Stimulated activated memory B cell treated with anti-CD40 and anti-IgM and Interleukin-4, amounts not matched to agents 10 μg/mL and 1 μg/mL and 100 μg/mL, for 72 hours (primary cell): ENCODE measurements at regions not wholly inside any gene's neighbourhood (a gene's known extent, or its start where the extent isn't known, plus 50 kb on each side); places are given as distances from the start of the nearest gene placed in this dataset.

Experiments
- ATAC-seq: fragments of 150-1000 bp; cut with Tn5 transposase; 2 replicates; pipeline ENCODE4 v1.10.0; 2021
- H3K27ac Mint-ChIP-seq: one replicate; pipeline ENCODE4 v1.8.0; 2022; ENCODE audit warnings: mild to moderate bottlenecking, mixed read lengths
- H3K27me3 Mint-ChIP-seq: one replicate; pipeline ENCODE4 v1.8.0; 2022; ENCODE audit warnings: mixed read lengths
- H3K36me3 Mint-ChIP-seq: one replicate; pipeline ENCODE4 v1.8.0; 2022; ENCODE audit warnings: mixed read lengths
- H3K4me1 Mint-ChIP-seq: one replicate; pipeline ENCODE4 v1.8.0; 2022; ENCODE audit warnings: mixed read lengths
- H3K4me3 Mint-ChIP-seq: one replicate; pipeline ENCODE4 v1.8.0; 2022; ENCODE audit warnings: mild to moderate bottlenecking, moderate library complexity, mixed read lengths
- H3K9me3 Mint-ChIP-seq: one replicate; pipeline ENCODE4 v1.8.0; 2022; ENCODE audit warnings: mixed read lengths

DNA sequence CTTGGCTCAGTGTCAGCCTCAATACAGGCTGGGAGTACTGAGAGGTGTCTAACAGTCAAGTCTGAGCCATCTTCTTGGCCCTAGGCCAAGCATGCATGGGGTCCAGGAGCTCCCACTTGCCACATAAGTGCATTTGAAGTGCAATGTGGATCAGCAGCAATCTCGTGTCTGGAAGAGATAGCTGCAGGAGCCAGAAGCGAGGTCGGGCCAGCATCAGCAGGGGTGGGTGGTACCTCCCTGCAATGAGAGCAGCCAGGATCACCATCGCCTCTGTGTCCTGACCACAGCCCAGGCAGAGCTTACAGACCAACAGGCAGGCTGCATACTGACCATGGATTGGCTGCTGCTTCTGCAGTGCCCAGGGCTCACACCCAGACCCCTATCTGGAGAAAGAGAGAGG lies 83.0 kb upstream of the CXCL12 start:
- Mint-ChIP-seq H3K9me3 (peaks cover 3% of the 10 kb centered on the region), H3K4me3 (no peak overlapping the region), H3K4me1 (no peaks in the 10 kb centered on the region), H3K36me3 (no peaks in the 10 kb centered on the region), H3K27ac (no peak overlapping the region), H3K27me3 (no peaks in the 10 kb centered on the region)
- ATAC-seq = no peak

DNA sequence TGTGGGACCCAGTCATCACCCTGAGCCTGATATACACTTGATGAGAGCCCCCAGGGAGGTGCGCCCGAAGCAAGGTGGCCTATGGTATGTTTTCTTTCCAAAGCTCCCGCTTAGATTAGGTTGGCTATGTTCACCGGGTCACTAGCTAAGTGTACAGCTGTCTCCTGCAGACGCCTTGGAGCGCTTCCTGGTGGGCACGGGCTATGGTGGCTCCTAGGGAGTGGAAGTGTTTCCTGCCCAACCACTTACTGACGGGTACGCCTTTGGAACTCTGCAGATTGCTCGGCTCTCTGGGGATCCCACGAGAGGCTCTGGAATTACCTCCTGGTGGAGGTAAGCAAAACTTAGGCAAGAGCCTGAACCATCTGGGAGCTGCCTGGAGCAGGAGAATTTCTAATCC lies 83.6 kb upstream of the CXCL12 start:
- Mint-ChIP-seq H3K36me3 (no peaks in the 10 kb centered on the region), H3K27me3 (no peaks in the 10 kb centered on the region), H3K4me3 (no peak overlapping the region), H3K4me1 (no peaks in the 10 kb centered on the region), H3K9me3 (peaks cover 3% of the 10 kb centered on the region), H3K27ac (no peak overlapping the region)
- ATAC-seq = no peak

DNA sequence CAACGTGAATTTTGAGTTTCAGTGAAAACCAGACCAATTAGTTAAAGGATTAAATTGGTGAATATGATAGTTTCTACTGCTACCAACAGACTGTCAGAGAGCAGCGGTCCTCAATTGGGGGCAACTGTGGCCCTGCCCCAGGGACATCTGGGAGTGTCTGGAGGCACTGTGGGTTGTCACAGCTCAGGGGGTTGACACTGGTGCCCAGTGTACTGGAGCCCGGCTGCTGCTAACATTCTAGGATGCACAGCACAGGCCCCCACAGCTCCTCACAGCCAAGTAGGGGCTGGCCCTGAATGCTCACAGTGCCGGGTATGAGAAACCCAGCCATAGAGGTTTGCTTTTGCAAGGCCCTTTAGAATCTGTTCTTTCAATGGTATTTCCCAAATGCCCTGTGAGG lies 84.1 kb upstream of the CXCL12 start:
- Mint-ChIP-seq H3K27me3 (no peaks in the 10 kb centered on the region), H3K27ac (no peak overlapping the region), H3K4me3 (no peak overlapping the region), H3K9me3 (peaks cover 3% of the 10 kb centered on the region), H3K4me1 (no peaks in the 10 kb centered on the region), H3K36me3 (no peaks in the 10 kb centered on the region)
- ATAC-seq = no peak

DNA sequence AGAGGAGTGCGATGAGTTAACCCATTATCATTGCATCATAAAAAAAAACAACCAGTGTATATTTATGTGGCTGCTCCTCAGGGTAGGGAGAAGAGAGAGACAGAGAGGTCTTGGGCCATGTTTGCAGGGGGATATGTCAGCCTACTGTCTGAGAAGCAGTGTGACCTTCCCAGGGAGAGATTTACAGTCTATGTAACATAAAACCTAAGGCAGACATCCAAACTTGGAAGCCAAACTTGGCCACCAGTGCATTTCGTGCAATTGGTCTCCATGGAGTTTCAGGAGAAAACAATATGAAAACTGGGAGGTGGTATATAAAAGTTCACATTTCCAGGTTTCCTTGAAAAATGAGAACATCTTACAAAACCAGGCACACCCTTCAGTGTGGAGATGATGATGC lies 85.9 kb upstream of the CXCL12 start:
- ATAC-seq = no peak
- H3K27me3 Mint-ChIP-seq = peaks cover under 1% of the 10 kb centered on the region
- H3K9me3 Mint-ChIP-seq = peaks cover 3% of the 10 kb centered on the region
- no peaks in the 10 kb centered on the region for H3K36me3 Mint-ChIP-seq
- H3K4me1 Mint-ChIP-seq = no peaks in the 10 kb centered on the region
- no peak overlapping the region for H3K27ac Mint-ChIP-seq
- H3K4me3 Mint-ChIP-seq = no peak overlapping the region

DNA sequence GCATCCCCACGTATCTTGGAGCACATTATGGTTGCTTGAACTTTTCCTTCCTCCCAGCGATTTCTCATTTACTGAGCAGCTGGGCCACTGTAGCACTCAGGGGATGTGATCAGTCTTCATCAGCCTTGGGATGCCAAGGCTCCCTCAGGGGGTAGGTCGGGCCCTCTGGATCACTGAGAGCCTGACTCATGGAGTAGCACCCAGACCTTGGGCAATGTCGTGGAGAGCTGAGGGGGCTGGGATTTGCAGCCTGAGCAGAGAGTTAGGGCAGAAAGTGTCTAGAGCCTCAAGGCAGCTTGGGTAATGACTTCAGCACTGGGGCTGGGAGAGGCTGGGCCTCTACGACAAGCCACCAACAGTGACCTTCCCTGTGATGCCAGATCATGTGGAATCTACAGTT lies 86.5 kb upstream of the CXCL12 start:
- H3K9me3 Mint-ChIP-seq = peaks cover 3% of the 10 kb centered on the region
- peaks cover 7% of the 10 kb centered on the region for H3K27me3 Mint-ChIP-seq
- no peak overlapping the region for H3K4me3 Mint-ChIP-seq
- no peak for ATAC-seq
- H3K36me3 Mint-ChIP-seq = no peaks in the 10 kb centered on the region
- H3K27ac Mint-ChIP-seq = no peak overlapping the region
- no peaks in the 10 kb centered on the region for H3K4me1 Mint-ChIP-seq

DNA sequence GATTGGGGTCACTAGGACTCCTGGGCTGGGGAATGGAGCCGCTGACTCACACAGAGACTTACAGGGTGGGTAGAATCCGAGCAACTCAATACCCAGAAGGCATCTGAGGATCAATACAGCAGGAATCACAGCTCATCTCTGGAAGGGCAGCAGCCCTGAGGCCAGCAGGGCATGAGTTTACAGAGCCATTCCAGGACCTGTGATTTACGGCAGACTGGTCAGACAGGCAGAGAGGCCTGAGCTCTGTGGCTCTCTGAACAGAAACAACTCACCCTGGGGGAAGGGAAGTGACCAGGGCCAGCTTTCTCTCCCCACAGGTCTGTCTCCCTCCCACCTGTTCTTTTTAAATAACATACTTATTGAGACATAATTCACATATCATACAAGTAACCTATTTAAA lies 88.2 kb upstream of the CXCL12 start:
- Mint-ChIP-seq H3K27me3 (peaks cover 10% of the 10 kb centered on the region), H3K4me1 (no peaks in the 10 kb centered on the region), H3K27ac (no peak overlapping the region), H3K9me3 (peaks cover 3% of the 10 kb centered on the region), H3K4me3 (no peak overlapping the region), H3K36me3 (no peaks in the 10 kb centered on the region)
- no peak for ATAC-seq

DNA sequence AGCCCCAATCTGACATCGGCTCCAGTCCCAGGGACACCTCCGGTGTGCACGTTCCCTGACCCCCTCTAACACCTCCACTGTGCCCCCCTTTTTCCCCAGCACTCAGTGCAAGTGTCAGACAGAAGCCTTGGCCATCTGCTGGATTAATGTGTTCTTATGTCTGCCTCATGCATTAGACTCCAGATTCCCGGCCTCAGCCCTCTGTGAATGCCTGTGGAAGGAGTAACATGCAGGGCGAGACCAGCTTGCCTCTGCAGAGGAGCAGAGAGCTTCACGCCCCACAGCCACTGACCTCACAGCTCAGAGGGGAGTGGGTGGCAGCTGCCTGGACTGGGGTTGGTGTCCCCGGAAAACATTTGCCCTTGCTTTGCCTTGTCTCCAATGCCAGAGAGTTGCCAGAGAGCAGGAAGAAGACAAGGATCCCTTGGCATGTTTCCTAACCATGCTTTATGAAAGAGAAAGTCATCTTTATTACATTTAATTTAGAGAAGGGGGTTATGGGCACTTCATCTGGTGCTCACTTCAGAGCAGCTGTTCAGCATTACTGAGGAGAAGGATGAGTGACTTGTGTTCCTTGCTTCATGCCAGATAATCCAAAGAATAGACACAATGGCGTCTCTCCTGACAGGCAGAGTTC lies 91.6 kb upstream of the CXCL12 start:
- H3K27me3 Mint-ChIP-seq = peaks cover 10% of the 10 kb centered on the region
- peaks cover 6% of the 10 kb centered on the region for H3K9me3 Mint-ChIP-seq
- H3K27ac Mint-ChIP-seq = no peak overlapping the region
- ATAC-seq = no peak
- no peak overlapping the region for H3K4me3 Mint-ChIP-seq
- H3K36me3 Mint-ChIP-seq = no peaks in the 10 kb centered on the region
- H3K4me1 Mint-ChIP-seq = no peaks in the 10 kb centered on the region

DNA sequence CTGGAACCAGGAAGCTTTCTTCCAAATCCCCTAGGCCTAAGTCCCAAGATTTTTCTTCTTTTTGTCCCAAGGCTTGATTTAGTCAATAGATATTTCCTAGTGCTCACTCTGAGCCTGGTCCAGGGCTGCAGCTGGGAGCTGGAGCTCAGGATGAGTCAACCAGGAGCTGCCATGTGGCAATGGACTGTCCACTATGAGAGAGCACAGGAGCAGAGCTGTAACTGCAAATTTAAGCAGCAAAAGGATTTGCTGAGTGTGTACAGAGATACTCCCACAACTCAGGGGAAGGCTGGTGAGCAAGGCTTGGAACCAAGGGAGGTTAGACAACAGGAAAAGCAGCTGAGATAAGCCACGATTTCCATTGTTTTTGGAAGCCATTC lies 92.1 kb upstream of the CXCL12 start:
- H3K4me1 Mint-ChIP-seq = no peaks in the 10 kb centered on the region
- peaks cover 10% of the 10 kb centered on the region for H3K27me3 Mint-ChIP-seq
- H3K4me3 Mint-ChIP-seq = no peak overlapping the region
- H3K9me3 Mint-ChIP-seq = peaks cover 7% of the 10 kb centered on the region
- H3K27ac Mint-ChIP-seq = no peak overlapping the region
- ATAC-seq = no peak
- H3K36me3 Mint-ChIP-seq = no peaks in the 10 kb centered on the region

DNA sequence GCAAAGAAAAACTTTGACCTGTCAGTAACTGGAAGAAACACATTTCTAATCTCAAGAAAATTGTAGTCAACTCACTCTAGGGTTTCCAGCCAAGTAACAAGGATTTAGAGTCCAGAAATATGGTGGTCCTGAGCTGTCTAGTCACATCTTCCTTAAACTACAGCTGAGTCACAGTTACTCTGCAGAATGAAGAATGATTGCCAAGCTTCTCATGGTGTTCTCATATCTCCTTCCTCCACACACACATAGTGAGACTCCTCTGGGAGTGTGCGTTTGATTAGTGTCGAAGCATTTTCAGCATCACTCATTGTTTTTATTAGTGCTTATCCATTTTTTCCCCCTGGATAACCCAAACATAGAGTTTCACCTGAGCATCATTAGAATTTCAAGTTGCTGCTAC lies 93.1 kb upstream of the CXCL12 start:
- ATAC-seq = no peak
- Mint-ChIP-seq H3K4me1 (no peaks in the 10 kb centered on the region), H3K27me3 (peaks cover 10% of the 10 kb centered on the region), H3K27ac (no peak overlapping the region), H3K36me3 (no peaks in the 10 kb centered on the region), H3K9me3 (peaks cover 7% of the 10 kb centered on the region), H3K4me3 (no peak overlapping the region)

DNA sequence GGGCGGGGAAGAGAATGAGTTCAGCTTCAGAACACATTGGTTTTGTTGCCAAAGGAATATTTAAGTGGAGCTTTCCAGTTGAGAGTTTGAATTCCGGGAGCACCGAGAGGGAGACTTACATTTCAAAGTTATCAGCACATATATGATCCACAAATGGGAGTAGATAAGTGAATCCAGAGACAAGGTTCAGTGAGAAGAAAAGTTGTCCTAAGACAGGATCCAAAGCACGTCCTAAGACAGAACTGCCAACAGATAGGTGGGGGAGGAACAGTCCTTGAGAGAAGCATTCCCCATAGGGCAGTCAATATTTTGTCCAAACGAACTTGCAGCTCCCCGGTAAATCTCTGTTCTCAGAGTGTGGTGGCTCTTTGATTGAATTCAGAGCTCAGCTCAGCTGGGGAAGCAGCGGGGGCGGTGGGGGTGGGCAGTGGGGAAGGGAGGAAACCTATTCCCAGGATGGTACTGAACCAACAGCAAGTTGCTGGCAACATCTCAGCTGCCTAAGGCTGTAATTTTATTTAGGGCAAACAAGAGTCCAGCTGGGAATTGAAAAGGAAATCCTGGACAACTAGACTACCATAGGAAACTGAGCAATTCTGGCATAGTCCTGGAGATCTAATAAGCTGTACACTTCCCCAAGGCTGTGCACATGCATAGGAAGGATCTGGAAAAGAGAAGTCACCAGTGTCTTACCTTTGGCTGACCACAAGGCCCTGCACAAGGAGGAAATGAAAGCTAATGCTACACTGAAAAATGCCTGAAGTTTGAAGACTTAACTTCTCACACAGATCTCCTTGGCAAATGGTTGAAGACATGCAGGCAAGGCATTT lies 94.2 kb upstream of the CXCL12 start:
- Mint-ChIP-seq H3K36me3 (no peaks in the 10 kb centered on the region), H3K9me3 (peaks cover 7% of the 10 kb centered on the region), H3K27me3 (peaks cover 10% of the 10 kb centered on the region), H3K4me1 (no peaks in the 10 kb centered on the region), H3K27ac (no peak overlapping the region), H3K4me3 (no peak overlapping the region)
- no peak for ATAC-seq

DNA sequence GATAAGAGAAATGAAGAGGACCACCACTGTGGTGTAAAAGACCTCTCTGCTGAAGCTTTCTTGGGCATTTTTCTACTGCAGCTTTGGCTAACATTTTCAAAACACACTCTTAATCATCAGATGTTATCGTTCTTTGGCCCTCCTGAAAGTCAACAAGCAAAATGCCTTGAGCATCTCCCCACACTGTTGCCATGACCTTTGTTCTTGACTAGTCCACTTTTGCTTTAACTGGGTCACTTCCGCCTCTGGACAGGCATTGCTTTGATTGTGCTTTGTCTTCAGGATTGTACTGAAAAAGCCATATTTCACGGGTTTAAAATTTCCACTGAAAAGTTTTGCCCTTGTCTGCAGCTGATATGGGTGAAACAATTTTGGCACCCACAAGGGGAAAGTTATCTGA lies 107.8 kb upstream of the CXCL12 start:
- no peaks in the 10 kb centered on the region for H3K4me1 Mint-ChIP-seq
- peaks cover 8% of the 10 kb centered on the region for H3K9me3 Mint-ChIP-seq
- no peaks in the 10 kb centered on the region for H3K27me3 Mint-ChIP-seq
- no peak overlapping the region for H3K4me3 Mint-ChIP-seq
- H3K27ac Mint-ChIP-seq = no peak overlapping the region
- ATAC-seq = no peak
- no peaks in the 10 kb centered on the region for H3K36me3 Mint-ChIP-seq

DNA sequence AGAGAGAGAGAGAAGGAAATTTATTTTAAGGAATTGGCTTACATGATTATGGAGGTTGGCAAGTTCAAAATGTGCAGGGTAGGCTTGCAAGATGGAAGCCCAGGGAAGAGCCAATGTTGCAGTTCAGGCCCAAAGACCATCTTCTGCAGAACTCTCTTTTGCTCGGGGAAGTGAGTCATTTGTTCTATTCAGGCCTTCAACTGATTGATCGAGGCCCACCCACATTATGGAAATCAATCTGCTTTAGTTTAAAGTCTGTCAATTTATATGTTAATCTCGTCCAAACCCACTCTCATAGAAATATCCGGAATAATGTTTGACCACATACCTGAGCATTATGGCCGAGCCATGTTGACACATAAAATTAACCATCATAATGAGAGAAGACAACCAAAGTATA lies 113.3 kb upstream of the CXCL12 start:
- peaks cover 11% of the 10 kb centered on the region for H3K9me3 Mint-ChIP-seq
- no peaks in the 10 kb centered on the region for H3K27me3 Mint-ChIP-seq
- H3K4me3 Mint-ChIP-seq = no peak overlapping the region
- no peak for ATAC-seq
- no peak overlapping the region for H3K27ac Mint-ChIP-seq
- no peaks in the 10 kb centered on the region for H3K4me1 Mint-ChIP-seq
- no peaks in the 10 kb centered on the region for H3K36me3 Mint-ChIP-seq

DNA sequence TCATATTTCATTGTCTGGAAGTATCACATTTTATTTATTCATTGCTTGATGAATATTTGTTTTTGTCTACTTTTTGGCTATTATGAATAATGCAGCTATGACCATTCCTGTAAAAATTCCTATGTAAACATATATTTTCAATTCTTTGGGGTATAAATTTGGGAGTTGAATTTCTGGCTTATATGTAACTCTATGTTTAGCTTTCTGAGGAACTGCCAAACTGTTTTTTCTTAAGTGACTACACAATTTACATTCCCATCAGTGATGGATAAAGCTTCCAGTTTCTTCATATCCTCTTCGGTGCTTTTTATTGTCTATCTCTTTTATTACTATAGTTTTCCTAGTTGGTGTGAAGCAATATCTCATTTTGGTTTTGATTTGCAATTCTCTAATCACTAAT lies 115.6 kb upstream of the CXCL12 start:
- no peak overlapping the region for H3K4me3 Mint-ChIP-seq
- ATAC-seq = no peak
- H3K36me3 Mint-ChIP-seq = no peaks in the 10 kb centered on the region
- H3K27me3 Mint-ChIP-seq = no peaks in the 10 kb centered on the region
- no peaks in the 10 kb centered on the region for H3K4me1 Mint-ChIP-seq
- H3K9me3 Mint-ChIP-seq = peaks cover 9% of the 10 kb centered on the region
- H3K27ac Mint-ChIP-seq = no peak overlapping the region

DNA sequence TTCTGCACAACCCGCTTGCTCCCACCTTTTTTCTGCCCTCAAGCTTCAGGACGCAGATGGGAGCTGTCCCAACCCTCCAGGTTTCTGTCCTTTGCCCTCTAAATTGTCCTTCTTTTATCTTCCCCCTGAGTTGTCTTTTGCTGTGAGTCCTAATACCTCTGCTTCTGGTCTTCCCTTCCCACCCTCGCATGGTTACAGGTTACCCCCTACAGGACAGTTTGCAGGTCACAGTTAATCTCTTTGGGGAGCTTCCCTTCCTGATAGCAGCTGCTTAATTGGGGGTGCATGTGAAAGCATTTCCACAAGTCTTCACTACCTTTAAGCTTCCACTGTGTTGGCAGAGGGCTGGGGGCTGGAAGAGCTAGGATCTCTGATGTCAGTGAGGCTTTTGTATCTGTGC lies 121.5 kb upstream of the CXCL12 start:
- Mint-ChIP-seq H3K4me3 (no peak overlapping the region), H3K27me3 (no peaks in the 10 kb centered on the region), H3K27ac (no peak overlapping the region), H3K9me3 (peaks cover 6% of the 10 kb centered on the region), H3K4me1 (no peaks in the 10 kb centered on the region), H3K36me3 (no peaks in the 10 kb centered on the region)
- ATAC-seq = no peak

DNA sequence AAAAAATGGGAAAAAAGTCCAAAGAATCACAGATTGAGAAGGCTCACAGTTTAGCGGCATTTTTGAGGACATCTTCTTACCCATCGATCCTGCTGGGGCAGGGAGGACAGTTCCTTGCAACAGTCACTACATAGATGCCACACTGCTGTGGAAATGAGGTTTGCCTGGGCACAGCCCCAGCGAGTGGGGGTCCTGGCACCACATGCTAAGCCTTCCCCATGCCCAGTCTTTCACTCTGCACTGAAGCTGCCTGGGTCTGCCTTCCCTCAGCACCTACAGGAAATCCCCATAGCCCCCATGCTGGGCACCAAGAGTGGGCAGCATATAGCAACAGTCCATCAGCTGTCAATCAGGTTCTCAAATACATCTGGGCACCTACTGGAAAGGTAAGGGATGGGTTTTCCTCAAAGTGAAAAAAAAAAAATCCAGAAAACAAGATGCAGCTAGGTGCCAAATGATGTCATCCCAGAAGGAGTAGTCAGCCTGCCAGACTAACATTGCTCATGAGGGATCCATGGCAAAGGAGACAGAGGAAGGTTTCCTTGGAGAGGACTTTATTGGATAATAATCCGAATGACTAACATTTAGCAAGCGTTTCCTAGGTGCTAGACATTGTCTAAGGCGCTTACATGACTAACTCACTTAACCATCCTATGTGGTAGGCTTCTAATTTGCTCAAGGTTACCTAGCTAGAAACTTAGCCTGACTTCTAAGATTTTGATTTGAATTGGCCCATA lies 125.7 kb upstream of the CXCL12 start:
- Mint-ChIP-seq H3K4me1 (no peaks in the 10 kb centered on the region), H3K9me3 (peaks cover 6% of the 10 kb centered on the region), H3K36me3 (no peaks in the 10 kb centered on the region), H3K4me3 (no peak overlapping the region), H3K27ac (no peak overlapping the region), H3K27me3 (no peaks in the 10 kb centered on the region)
- ATAC-seq = no peak

DNA sequence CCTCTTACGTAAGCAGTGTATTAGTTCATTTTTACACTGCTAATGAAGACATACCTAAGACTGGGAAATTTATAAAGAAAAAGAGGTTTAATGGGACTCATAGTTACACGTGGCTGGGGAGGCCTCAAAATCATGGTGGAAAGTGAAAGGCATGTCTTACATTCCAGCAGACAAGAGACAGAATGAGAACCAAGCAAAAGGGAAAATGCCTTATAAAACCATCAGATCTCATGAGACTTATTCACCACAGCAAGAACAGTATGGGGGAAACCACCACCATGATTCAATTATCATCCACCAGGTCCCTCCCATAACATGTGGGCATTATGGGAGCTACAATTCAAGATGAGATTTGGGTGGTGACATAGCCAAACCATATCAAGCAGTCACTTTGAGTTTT lies 126.3 kb upstream of the CXCL12 start:
- Mint-ChIP-seq H3K36me3 (no peaks in the 10 kb centered on the region), H3K9me3 (peaks cover 9% of the 10 kb centered on the region), H3K27ac (no peak overlapping the region), H3K4me3 (no peak overlapping the region), H3K27me3 (no peaks in the 10 kb centered on the region), H3K4me1 (no peaks in the 10 kb centered on the region)
- ATAC-seq = no peak
